Ishikawa (cell line): ENCODE measurements at regions not wholly inside any gene's neighbourhood (a gene's known extent, or its start where the extent isn't known, plus 50 kb on each side); places are given as distances from the start of the nearest gene placed in this dataset.

Source experiments
- EGR1 ChIP-seq: IDR thresholded peaks from 2 replicates; pipeline ENCODE4 v1.6.1; 2012
- EP300 ChIP-seq: IDR thresholded peaks from 2 replicates; pipeline ENCODE4 v1.6.1; 2012; ENCODE audit warnings: borderline replicate concordance
- TAF1 ChIP-seq: IDR thresholded peaks from 2 replicates; pipeline ENCODE4 v1.6.1; 2012; ENCODE audit warnings: low read depth, mild to moderate bottlenecking

GRCh38 chr13:89052699-89053098, 1381.5 kb downstream of the SLITRK5 start:
- TF ChIP-seq TAF1: no peak
- no peak for TF ChIP-seq EP300
- no peak for TF ChIP-seq EGR1
